MCF 10A (cell line): ENCODE measurements at regions not wholly inside any gene's neighbourhood (a gene's known extent, or its start where the extent isn't known, plus 50 kb on each side); places are given as distances from the start of the nearest gene placed in this dataset.

Source experiments
- BruUV-seq: library from RNA; stranded (reverse); fragments of 400-500 nt; replicated peaks from 2 replicates; lab custom pipeline; 2021; lab: Mats Ljungman, UMichigan
- CTCF ChIA-PET: fragments of 300-600 bp; sonication (Branson Sonifier 250); formaldehyde crosslinking; extraction: SDS; loops from one replicate; lab custom pipeline; 2021; ENCODE audit warnings: antibody characterized with exemption, inconsistent platforms; lab: Yijun Ruan, JAX
- POLR2A ChIA-PET: fragments of 300-600, 350-650 bp; sonication (Branson Sonifier 250); formaldehyde crosslinking; extraction: SDS; loops from one replicate; lab custom pipeline; 2020; ENCODE audit warnings: antibody characterized with exemption, inconsistent platforms; lab: Yijun Ruan, JAX
- DNase-seq: peaks from one replicate; pipeline ENCODE4 v3.0.0-alpha.2; 2018; ENCODE audit not compliant: unreplicated experiment
- H3K27ac Mint-ChIP-seq: one replicate; pipeline ENCODE4 v1.8.0; 2022; ENCODE audit warnings: mild to moderate bottlenecking, low read depth, mixed read lengths; ENCODE audit not compliant: unreplicated experiment
- H3K27me3 Mint-ChIP-seq: one replicate; pipeline ENCODE4 v1.8.0; 2022; ENCODE audit warnings: mixed read lengths; ENCODE audit not compliant: insufficient read depth, unreplicated experiment
- H3K36me3 Mint-ChIP-seq: one replicate; pipeline ENCODE4 v1.8.0; 2022; ENCODE audit warnings: mild to moderate bottlenecking, moderate library complexity, mixed read lengths; ENCODE audit not compliant: insufficient read depth, unreplicated experiment
- H3K4me1 Mint-ChIP-seq: one replicate; pipeline ENCODE4 v1.8.0; 2022; ENCODE audit warnings: mixed read lengths; ENCODE audit not compliant: insufficient read depth, unreplicated experiment
- H3K4me3 Mint-ChIP-seq: one replicate; pipeline ENCODE4 v1.8.0; 2022; ENCODE audit warnings: mild to moderate bottlenecking, moderate library complexity, mixed read lengths; ENCODE audit not compliant: unreplicated experiment
- H3K9me3 Mint-ChIP-seq: one replicate; pipeline ENCODE4 v1.8.0; 2022; ENCODE audit warnings: mixed read lengths; ENCODE audit not compliant: unreplicated experiment
- CTCF ChIP-seq: fragments of 200-600 bp; IDR thresholded peaks from one replicate; pipeline ENCODE4 v1.8.0; 2022; ENCODE audit warnings: antibody characterized with exemption, mild to moderate bottlenecking; ENCODE audit not compliant: unreplicated experiment
- intact Hi-C: fragments of 100-400 bp; cut with micrococcal nuclease; formaldehyde crosslinking; loops from 2 replicates; pipeline ENCODE4 v1.14.1; 2022

GRCh38 chr6:40195428-40196134, 261.3 kb upstream of the MOCS1 start:
- DNase-seq: no peak
- no peak overlapping the region for H3K27ac Mint-ChIP-seq
- ChIA-PET CTCF (no interaction called here), POLR2A (no interaction called here)
- H3K4me3 Mint-ChIP-seq: no peak overlapping the region
- no peaks in the 10 kb centered on the region for H3K36me3 Mint-ChIP-seq
- TF ChIP-seq CTCF: no peak
- intact Hi-C loops: no loop called here
- BruUV-seq: no TSS peak
- H3K4me1 Mint-ChIP-seq: no peaks in the 10 kb centered on the region
- no peaks in the 10 kb centered on the region for H3K27me3 Mint-ChIP-seq
- peaks cover 44% of the 10 kb centered on the region for H3K9me3 Mint-ChIP-seq

GRCh38 chr6:40194447-40195170, 260.3 kb upstream of the MOCS1 start:
- Mint-ChIP-seq H3K27me3 (no peaks in the 10 kb centered on the region), H3K4me3 (no peak overlapping the region), H3K9me3 (peaks cover 50% of the 10 kb centered on the region), H3K36me3 (no peaks in the 10 kb centered on the region), H3K4me1 (no peaks in the 10 kb centered on the region), H3K27ac (no peak overlapping the region)
- intact Hi-C loops: no loop called here
- no TSS peak for BruUV-seq
- ChIA-PET POLR2A (no interaction called here), CTCF (interaction anchor here (0.9 kb wide), 1 partner anchor 9 kb away, joined by 4 read pairs; no protein-coding TSS in a partner anchor)
- no peak for DNase-seq
- no peak for TF ChIP-seq CTCF

GRCh38 chr6:40192516-40192915, 258.3 kb upstream of the MOCS1 start:
- Mint-ChIP-seq H3K27ac (no peak overlapping the region), H3K36me3 (no peaks in the 10 kb centered on the region), H3K9me3 (peaks cover 53% of the 10 kb centered on the region), H3K4me1 (no peaks in the 10 kb centered on the region), H3K27me3 (no peaks in the 10 kb centered on the region), H3K4me3 (no peak overlapping the region)
- TF ChIP-seq CTCF: no peak
- CTCF ChIA-PET: no interaction called here
- intact Hi-C loops: no loop called here
- no TSS peak for BruUV-seq
- POLR2A ChIA-PET: no interaction called here
- DNase-seq: no peak

- Mint-ChIP-seq H3K4me3 (no peak overlapping the region), H3K4me1 (no peaks in the 10 kb centered on the region), H3K27me3 (no peaks in the 10 kb centered on the region), H3K27ac (no peak overlapping the region), H3K36me3 (no peaks in the 10 kb centered on the region), H3K9me3 (peaks cover 68% of the 10 kb centered on the region)
- ChIA-PET CTCF (no interaction called here), POLR2A (no interaction called here)
- TF ChIP-seq CTCF: no peak
- intact Hi-C loops: no loop called here
- DNase-seq: no peak
- BruUV-seq: no TSS peak
These were observed 254.7 kb upstream of the MOCS1 start for GRCh38 chr6:40188931-40189330.
